Adrenal gland (tissue), 9 donors: ENCODE measurements at regions not wholly inside any gene's neighbourhood (a gene's known extent, or its start where the extent isn't known, plus 50 kb on each side); places are given as distances from the start of the nearest gene placed in this dataset.

ENCODE experiments used
- DNase-seq, 7 donors: peaks; one replicate each; pipeline ENCODE4 v3.0.0-alpha.2; 2019 to 2020
- H3K27ac ChIP-seq, 5 donors: fragments of 200-600 bp; sonication (generic) in 4 of 5; 1 replicate in 3 of 5; 2 replicates in 2 of 5; pipeline versions ENCODE4 v1.5.1 to v1.8.0; 2016 to 2020; ENCODE audit warnings: mild to moderate bottlenecking in 1 of 5
- H3K27me3 ChIP-seq: fragments of 200-600 bp; 2 replicates; pipeline ENCODE4 v1.8.0; 2021
- H3K36me3 ChIP-seq, 2 donors: fragments of 200-600 bp; replicated peaks in 1 of 2; 1 replicate in 1 of 2; 2 replicates in 1 of 2; pipeline versions ENCODE4 v1.5.1 to v1.8.0; 2018 to 2022
- H3K4me1 ChIP-seq, 2 donors: fragments of 200-600 bp; replicated peaks in 1 of 2; 1 replicate in 1 of 2; 2 replicates in 1 of 2; pipeline versions ENCODE4 v1.5.1 to v1.8.0; 2018 to 2021
- H3K4me3 ChIP-seq, 4 donors: fragments of 200-600 bp; sonication (generic) in 3 of 4; one replicate each; pipeline ENCODE4 v1.5.1; 2016 to 2018
- H3K9me3 ChIP-seq, 3 donors: fragments of 200-600 bp; sonication (generic) in 1 of 3; replicated peaks in 1 of 3; 1 replicate in 2 of 3; 2 replicates in 1 of 3; pipeline versions ENCODE4 v1.5.1 to v1.8.0; 2016 to 2021
- CTCF ChIP-seq, 6 experiments: fragments of 450-650 bp in 4 of 6; fragments of 200-600 bp in 2 of 6; sonication (generic) in 1 of 6; IDR thresholded peaks; 1 replicate in 5 of 6; 2 replicates in 1 of 6; pipeline versions ENCODE4 v1.5.1 to v1.8.0; 2016 to 2021; ENCODE audit warnings: antibody characterized with exemption in 6 of 6, mild to moderate bottlenecking in 2 of 6, moderate library complexity in 1 of 6
- POLR2A ChIP-seq, 2 donors: fragments of 450-650 bp; IDR thresholded peaks; one replicate each; pipeline ENCODE4 v1.6.1; 2017; ENCODE audit warnings: antibody characterized with exemption in 2 of 2, mild to moderate bottlenecking in 2 of 2, moderate library complexity in 1 of 2
- WGBS, 4 donors: extraction: QIAGEN DNeasy Blood & Tissue Kit in 2 of 4; methylation state at CpG; one replicate each; pipeline versions ENCODE4 v1.1.5 to v1.1.7; 2013 to 2017; 5-methylcytosine and 5-hydroxymethylcytosine counted together
- intact Hi-C, 2 donors: fragments of 100-400 bp; cut with DNase I; formaldehyde crosslinking; loops; one replicate each; pipeline versions ENCODE4 v1.14.1 to v1.15.0; 2022 to 2023
- donor health status: healthy with polysubstance abuse.
- donor health status: Bipolar disorder and iron deficiency.
- donor health status: DM: yes; HTN: yes; CAD: no.
- donor health status: DM: no; HTN: no; CAD: no.
- donor health status: DM: no; HTN: no; CAD: no.

- Histone ChIP-seq H3K27me3 (no peaks in the 10 kb centered on the region), H3K27ac (no peak overlapping the region), H3K36me3 (no peaks in the 10 kb centered on the region), H3K4me1 (no peaks in the 10 kb centered on the region), H3K9me3 (peaks cover 0 to 6% (median 0%) of the 10 kb centered on the region in 3 donors), H3K4me3 (no peak overlapping the region)
- no peak for DNase-seq
- intact Hi-C loops, result no loop called here
- TF ChIP-seq POLR2A (IDR thresholded peaks at IDR 0.05) (no peak), CTCF (IDR thresholded peaks at IDR 0.05) (no peak)
- 29 to 40% (median 33%) methylated on average over 1 of the region's 1 CpG for WGBS, 4 donors
Observed at GRCh38 chr14:25485381-25485780, 435.4 kb upstream of the STXBP6 start.

DNA sequence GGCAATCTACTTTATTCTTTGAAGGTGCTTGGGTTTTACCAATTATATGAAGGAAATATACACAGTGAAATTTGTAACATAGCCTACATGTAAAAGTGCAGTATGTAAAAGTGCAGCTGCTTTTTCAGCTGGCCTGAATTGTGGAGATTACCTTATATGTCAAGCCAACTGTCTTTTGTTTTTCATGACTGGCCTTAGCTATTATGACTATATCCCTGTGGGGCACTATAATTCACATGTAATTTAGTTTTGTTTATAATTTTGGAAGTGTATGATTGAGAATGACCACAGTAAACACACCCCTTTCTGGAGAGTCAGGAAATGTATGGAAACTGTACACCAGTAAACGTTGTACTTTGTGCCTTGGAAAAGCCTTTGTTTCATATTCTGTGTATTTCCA, 435.0 kb upstream of the STXBP6 start:
- DNase-seq, result no peak
- 39 to 61% (median 50%) methylated on average over 1 of the region's 1 CpG for WGBS, 4 donors
- no peak overlapping the region for H3K4me3 ChIP-seq
- H3K9me3 ChIP-seq, result peaks cover 0 to 6% (median 0%) of the 10 kb centered on the region in 3 donors
- no peaks in the 10 kb centered on the region for H3K4me1 ChIP-seq
- H3K27me3 ChIP-seq, result no peaks in the 10 kb centered on the region
- intact Hi-C loops, result no loop called here
- H3K36me3 ChIP-seq, result no peaks in the 10 kb centered on the region
- H3K27ac ChIP-seq, result no peak overlapping the region
- no peak for TF ChIP-seq POLR2A (IDR thresholded peaks at IDR 0.05)
- no peak for TF ChIP-seq CTCF (IDR thresholded peaks at IDR 0.05)

DNA sequence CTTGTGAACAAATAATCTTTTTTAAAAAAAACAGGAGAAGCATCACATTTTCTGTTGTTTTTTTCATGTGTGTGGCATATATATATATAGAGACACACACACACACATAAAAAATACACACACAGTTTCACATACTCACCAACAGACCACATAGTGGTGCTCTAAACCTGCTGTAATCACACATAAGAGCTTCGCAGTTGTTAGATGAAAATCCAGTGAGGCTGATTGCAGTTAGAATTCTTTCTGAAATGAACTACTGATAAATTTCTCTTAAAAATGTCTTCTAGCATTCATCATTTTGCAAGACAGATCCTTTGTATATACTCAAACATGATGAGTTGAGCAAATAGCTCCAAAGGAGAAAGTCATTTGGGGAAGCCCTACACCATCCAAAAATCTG, 434.3 kb upstream of the STXBP6 start:
- 60 to 72% (median 63%) methylated on average over 1 of the region's 1 CpG for WGBS, 4 donors
- Histone ChIP-seq H3K9me3 (peaks cover 0 to 5% (median 0%) of the 10 kb centered on the region in 3 donors), H3K36me3 (no peaks in the 10 kb centered on the region), H3K27ac (no peak overlapping the region), H3K4me3 (no peak overlapping the region), H3K4me1 (no peaks in the 10 kb centered on the region), H3K27me3 (no peaks in the 10 kb centered on the region)
- intact Hi-C loops, result no loop called here
- TF ChIP-seq CTCF (IDR thresholded peaks at IDR 0.05) (no peak), POLR2A (IDR thresholded peaks at IDR 0.05) (no peak)
- DNase-seq, result no peak

- H3K4me3 ChIP-seq, result no peak overlapping the region
- H3K27me3 ChIP-seq, result no peaks in the 10 kb centered on the region
- no peaks in the 10 kb centered on the region for H3K4me1 ChIP-seq
- intact Hi-C loops, result no loop called here
- 50 to 64% (median 58%) methylated on average over 2 of the region's 2 CpGs for WGBS, 4 donors
- H3K9me3 ChIP-seq, result no peaks in the 10 kb centered on the region
- TF ChIP-seq POLR2A (IDR thresholded peaks at IDR 0.05) (no peak), CTCF (IDR thresholded peaks at IDR 0.05) (no peak)
- no peak for DNase-seq
- no peaks in the 10 kb centered on the region for H3K36me3 ChIP-seq
- no peak overlapping the region for H3K27ac ChIP-seq
Observed at GRCh38 chr14:25477316-25478098, 427.6 kb upstream of the STXBP6 start.
